SK-N-MC (cell line): ENCODE measurements at regions not wholly inside any gene's neighbourhood (a gene's known extent, or its start where the extent isn't known, plus 50 kb on each side); places are given as distances from the start of the nearest gene placed in this dataset.
"Not testable (repeated sequence)": the region's sequence is repeated elsewhere in the genome, so short reads cannot be mapped to it uniquely, and the experiment has no call there.

Experiments used
- EZH2 ChIP-seq: fragments of 200-600 bp; sonication (generic); IDR thresholded peaks from one replicate; pipeline ENCODE4 v1.6.1; 2017; ENCODE audit warnings: antibody characterized with exemption
- FOXP2 ChIP-seq: optimal IDR thresholded peaks from 2 replicates; pipeline ENCODE3; 2011; ENCODE audit warnings: mild to moderate bottlenecking, moderate library complexity; ENCODE audit not compliant: insufficient read depth; ENCODE audit errors: extremely low read length, control extremely low read depth
- POLR2AphosphoS5 ChIP-seq: IDR thresholded peaks from 2 replicates; pipeline ENCODE4 v1.6.1; 2012; ENCODE audit warnings: mild to moderate bottlenecking, low read depth, low read length, borderline replicate concordance

DNA sequence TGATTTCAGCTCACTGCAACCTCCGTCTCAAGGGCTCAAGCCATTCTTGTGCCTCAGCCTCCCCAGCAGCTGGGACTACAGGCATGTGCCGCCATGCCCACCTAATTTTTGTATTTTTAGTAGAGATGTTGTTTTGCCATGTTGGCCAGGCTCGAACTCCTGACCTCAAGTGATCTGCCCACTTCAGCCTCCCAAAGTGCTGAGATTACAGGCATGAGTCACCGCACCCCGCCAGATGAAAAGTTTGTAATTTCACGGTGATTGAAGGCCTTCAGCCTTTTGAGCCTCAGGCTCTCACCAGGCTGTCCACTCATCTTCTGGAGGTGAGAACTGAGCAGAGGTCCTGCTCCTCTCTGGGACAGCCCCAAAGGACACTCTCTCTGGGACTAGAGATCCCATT lies 103.2 kb downstream of the HIF1AN start:
- TF ChIP-seq POLR2AphosphoS5, EZH2, FOXP2: not testable (repeated sequence)
